H54 (cell line): ENCODE measurements at regions not wholly inside any gene's neighbourhood (a gene's known extent, or its start where the extent isn't known, plus 50 kb on each side); places are given as distances from the start of the nearest gene placed in this dataset.

Source experiments
- DNase-seq: peaks from one replicate; pipeline ENCODE4 v3.0.0; 2011; ENCODE audit warnings: low spot score, mixed read lengths; ENCODE audit not compliant: insufficient read length
- FAIRE-seq: peaks from 3 replicates; lab custom pipeline; 2011; peaks lifted over from hg19 to GRCh38; lab: Jason Lieb, UNC
- POLR2A ChIP-seq: IDR thresholded peaks from 2 replicates; pipeline ENCODE4 v1.6.1; 2011; ENCODE audit warnings: low read depth, mild to moderate bottlenecking, low read length

GRCh38 chrX:3777416-3777815 is 64.0 kb upstream of the PRKX start:
- DNase-seq: no peak
- TF ChIP-seq POLR2A: no peak
- FAIRE-seq: no peak

GRCh38 chrX:3771766-3772165 is 58.3 kb upstream of the PRKX start:
- DNase-seq (no peak), FAIRE-seq (no peak)
- TF ChIP-seq POLR2A: no peak

GRCh38 chrX:3768881-3769280 is 55.4 kb upstream of the PRKX start:
- TF ChIP-seq POLR2A: no peak
- FAIRE-seq (no peak), DNase-seq (no peak)
